Astrocyte of the cerebellum (primary cell): ENCODE measurements at regions not wholly inside any gene's neighbourhood (a gene's known extent, or its start where the extent isn't known, plus 50 kb on each side); places are given as distances from the start of the nearest gene placed in this dataset.
"Not testable (repeated sequence)": the region's sequence is repeated elsewhere in the genome, so short reads cannot be mapped to it uniquely, and the experiment has no call there.

Experiments used
- DNase-seq: peaks from one replicate; pipeline ENCODE4 v3.0.0-alpha.2; 2011; ENCODE audit warnings: low read depth
- H3K4me3 ChIP-seq: 2 replicates; pipeline ENCODE4 v1.5.1; 2011; ENCODE audit warnings: mild to moderate bottlenecking, low read depth, low read length, moderate library complexity
- CTCF ChIP-seq: IDR thresholded peaks from 2 replicates; pipeline ENCODE4 v1.5.1; 2012; ENCODE audit warnings: low read length, low read depth, moderate library complexity, mild to moderate bottlenecking; ENCODE audit errors: missing control alignments
- in situ Hi-C: cut with HindIII; loops from 2 replicates; pipeline ENCODE4 v1.10.0; 2017; ENCODE audit warnings: low sequenced_read_pairs

- no peak for DNase-seq
- H3K4me3 ChIP-seq, result no peak overlapping the region
- in situ Hi-C loops, result no loop called here
- no peak for TF ChIP-seq CTCF
Measured at GRCh38 chrX:45421806-45422205, 221.1 kb upstream of the DIPK2B start.

- TF ChIP-seq CTCF, result no peak
- no peak overlapping the region for H3K4me3 ChIP-seq
- DNase-seq, result no peak
- in situ Hi-C loops, result no loop called here
Measured at GRCh38 chrX:45404206-45404605, 203.5 kb upstream of the DIPK2B start.

GRCh38 chrX:45401923-45402322 lies 201.2 kb upstream of the DIPK2B start:
- no peak for TF ChIP-seq CTCF
- DNase-seq, result no peak
- in situ Hi-C loops, result no loop called here

DNA sequence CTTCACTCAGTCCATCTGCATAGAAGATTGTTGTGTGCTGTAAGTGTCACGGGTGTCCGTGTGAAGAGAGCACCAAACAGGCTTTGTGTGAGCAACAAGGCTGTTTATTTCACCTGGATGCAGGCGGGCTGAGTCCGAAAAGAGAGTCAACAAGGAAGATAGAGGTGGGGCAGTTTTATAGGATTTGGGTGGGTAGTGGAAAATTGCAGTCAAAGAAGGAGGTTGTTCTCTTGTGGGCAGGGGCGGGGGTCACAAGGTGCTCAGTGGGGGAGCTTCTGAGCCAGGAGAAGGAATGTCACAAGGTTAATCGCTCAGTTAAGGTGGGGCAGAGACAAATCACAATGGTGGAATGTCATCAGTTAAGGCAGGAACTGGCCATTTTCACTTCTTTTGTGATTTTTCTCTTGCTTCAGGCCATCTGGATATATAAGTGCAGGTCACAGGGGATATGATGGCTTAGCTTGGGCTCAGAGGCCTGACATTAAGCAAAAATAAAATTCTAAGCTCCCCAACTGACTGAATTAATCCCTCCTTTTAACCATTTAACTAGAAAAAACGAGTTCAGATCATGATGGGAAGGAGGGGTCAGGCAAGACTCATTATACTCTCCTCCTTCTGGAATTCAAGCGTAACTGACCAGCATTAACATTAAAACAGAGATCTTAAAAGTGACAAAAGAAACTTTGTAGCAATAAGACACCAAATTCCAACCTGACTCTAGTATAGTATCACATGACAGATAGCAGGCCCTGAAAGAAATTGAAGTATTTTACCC lies 200.5 kb upstream of the DIPK2B start:
- H3K4me3 ChIP-seq, in situ Hi-C loops, DNase-seq: not testable (repeated sequence)

More at GRCh38 chrX:45401923-45402322, 201.2 kb upstream of the DIPK2B start:
- H3K4me3 ChIP-seq, result no peak overlapping the region

DNA sequence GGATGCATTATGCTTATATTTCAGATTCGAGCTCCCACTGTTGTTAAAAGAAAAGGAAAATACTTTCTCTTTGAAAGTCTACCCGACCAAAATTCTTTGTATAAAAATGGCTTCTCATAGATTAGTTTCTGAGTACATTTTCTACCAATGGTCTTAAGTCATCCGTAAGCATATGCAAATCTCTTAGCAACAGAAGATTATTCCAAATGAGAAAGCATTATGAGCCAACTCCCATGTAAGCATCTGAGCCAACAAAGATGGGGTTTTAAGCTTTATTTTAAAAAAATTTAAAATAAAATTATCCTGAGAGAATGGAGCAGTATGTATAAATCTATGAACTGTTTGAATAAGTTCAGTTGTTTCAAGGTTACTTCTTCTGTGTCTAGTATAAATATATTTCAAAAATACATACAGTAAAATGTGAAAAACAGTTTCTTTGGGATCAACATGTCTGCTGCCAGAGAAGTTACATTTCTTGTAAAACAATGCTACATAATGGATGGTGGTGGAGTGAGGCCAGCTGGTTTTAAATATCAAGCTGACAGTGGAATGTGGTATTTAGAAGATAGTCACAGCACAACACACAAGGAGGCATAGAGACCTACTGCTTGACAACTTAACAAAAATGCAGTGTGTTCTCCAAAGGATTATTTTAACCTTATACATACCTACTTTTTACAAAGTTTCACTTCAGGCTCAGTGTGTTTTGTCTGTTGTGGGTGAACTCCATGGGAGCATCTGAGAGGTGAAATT lies 199.5 kb upstream of the DIPK2B start:
- in situ Hi-C loops, result no loop called here
- DNase-seq, result peak; percentile 57
- TF ChIP-seq CTCF, result no peak
- H3K4me3 ChIP-seq, result no peak overlapping the region

GRCh38 chrX:45385757-45386156 lies 185.1 kb upstream of the DIPK2B start:
- no peak for DNase-seq
- in situ Hi-C loops, result no loop called here
- no peak for TF ChIP-seq CTCF
- no peak overlapping the region for H3K4me3 ChIP-seq

DNA sequence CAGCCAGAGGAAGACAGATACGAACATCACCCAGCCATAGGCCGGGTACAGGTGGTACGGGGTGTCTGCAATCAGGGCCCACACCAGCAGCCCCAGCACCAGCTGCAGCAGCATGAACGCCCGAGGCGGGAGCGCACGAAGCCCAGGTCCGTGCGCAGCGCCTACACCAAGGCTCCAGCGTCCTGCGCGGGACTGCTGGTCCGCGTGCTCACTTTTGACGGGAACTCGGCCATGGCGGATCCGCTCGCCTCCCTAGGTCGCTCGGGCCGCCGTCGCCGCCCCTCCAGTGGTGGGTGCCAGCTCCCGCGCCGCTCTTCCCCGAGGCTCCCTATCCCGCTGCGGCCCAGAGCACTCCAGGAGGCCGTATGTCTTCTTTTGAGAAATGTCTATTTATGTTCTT lies 181.2 kb upstream of the DIPK2B start:
- DNase-seq, result no peak
- H3K4me3 ChIP-seq, result no peak overlapping the region
- TF ChIP-seq CTCF, result no peak
- in situ Hi-C loops, result no loop called here
